ENCODE measurements at regions not wholly inside any gene's neighbourhood (a gene's known extent, or its start where the extent isn't known, plus 50 kb on each side); places are given as distances from the start of the nearest gene placed in this dataset.

DNA sequence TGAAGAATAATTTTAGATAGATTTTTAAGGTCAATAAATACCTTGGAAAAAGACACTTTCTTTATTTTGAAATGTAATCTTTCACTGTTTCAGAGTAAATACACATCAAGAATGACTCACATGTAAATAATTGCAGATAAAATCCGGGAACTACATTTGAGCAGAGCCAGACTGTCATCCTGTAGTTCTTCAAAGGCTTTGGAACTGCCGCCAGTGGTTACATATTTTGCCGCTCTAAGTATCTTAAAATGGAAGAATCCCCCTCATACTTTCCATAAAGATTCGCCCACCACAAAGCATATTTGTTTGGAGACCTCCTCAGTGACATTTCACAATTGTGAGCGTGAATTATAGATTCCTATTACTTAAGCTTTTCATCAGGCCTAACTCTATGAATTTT lies 607.8 kb upstream of the ZFP42 start:
- H3K4me2 ChIP-seq (ENCODE audit: low read depth, low read length), result no peak overlapping the region; the same call in 1 of the 2 replicates
- peaks cover 2% of the 10 kb centered on the region; the same call in 1 of the 2 replicates for H3K9me3 ChIP-seq (ENCODE audit: control insufficient read depth, insufficient read depth, low read length)
- 16% methylated on average over 3 of the region's 5 CpGs; no CpG with 5 or more reads in 1 of the 2 experiments for WGBS, 2 experiments (ENCODE audit: extremely low coverage in 2 of 2, insufficient read length in 1 of 2)
- DNase-seq (peak; percentile 47), ATAC-seq (ENCODE audit: low read depth) (peak; percentile 82)
- CTCF ChIA-PET, result interaction anchor here (1.2 kb wide), 1 partner anchor 137 kb away, joined by 3 read pairs; no protein-coding TSS in a partner anchor
- H3K79me1 ChIP-seq (ENCODE audit: low read depth in 1 of 2, low read length in 2 of 2), result no peaks in the 10 kb centered on the region
- no peak overlapping the region for H4K5ac ChIP-seq (ENCODE audit: low read depth, low read length)
- no peak overlapping the region for H3K4ac ChIP-seq (ENCODE audit: low read depth, low read length)
- no peaks in the 10 kb centered on the region for H3K36me3 ChIP-seq (ENCODE audit: control insufficient read depth, insufficient read depth, low read length)
- H4K20me1 ChIP-seq (ENCODE audit: insufficient read depth, low read length), result no peaks in the 10 kb centered on the region
- H3K9ac ChIP-seq (ENCODE audit: low read depth, low read length), result no peak overlapping the region
- peak overlapping the region; percentile 48 for H2BK120ac ChIP-seq (ENCODE audit: low read depth, low read length)
- dilution Hi-C loops (cut with HindIII; ENCODE audit: low sequenced_read_pairs, unreplicated experiment), result no loop called here
- in situ Hi-C loops (cut with MboI; ENCODE audit: low sequenced_read_pairs), result no loop called here
- no peak overlapping the region for H2AK5ac ChIP-seq (ENCODE audit: low read depth, low read length)
- H2AK9ac ChIP-seq (replicated peaks; ENCODE audit: low read depth, low read length, poor library complexity), result no peak overlapping the region
- H3K27me3 ChIP-seq (ENCODE audit: control insufficient read depth, insufficient read depth, low read length), result no peaks in the 10 kb centered on the region
- BruUV-seq (replicated peaks), result no TSS peak
- H2BK20ac ChIP-seq (ENCODE audit: low read depth, low read length), result no peak overlapping the region
- no peaks in the 10 kb centered on the region; the same call in 1 of the 2 replicates for H3K4me1 ChIP-seq (ENCODE audit: control insufficient read depth, insufficient read depth, low read length)
- H3K4me3 ChIP-seq (ENCODE audit: insufficient read depth, low read depth, low read length), result no peak overlapping the region
- POLR2A ChIA-PET (ENCODE audit: unreplicated experiment), result no interaction called here
- H2BK15ac ChIP-seq (ENCODE audit: low read depth, low read length), result no peak overlapping the region
- H3K14ac ChIP-seq (replicated peaks; ENCODE audit: low read depth, low read length), result no peak overlapping the region
- H2AFZ ChIP-seq (replicated peaks; ENCODE audit: low read length, poor library complexity), result no peak overlapping the region
- no peak overlapping the region for H3K18ac ChIP-seq (ENCODE audit: low read depth, low read length)
- H4K8ac ChIP-seq (ENCODE audit: low read depth in 2 of 2, low read length in 2 of 2), result no peak overlapping the region; a peak in 1 of 4 replicates
- no peak overlapping the region for H2BK5ac ChIP-seq (ENCODE audit: low read depth, low read length, poor library complexity, severe bottlenecking)
- intact Hi-C loops (cut with micrococcal nuclease), result loop anchor here (5.0 kb wide), 1 partner anchor 660 kb away; no protein-coding TSS in a partner anchor
- H3K9me1 ChIP-seq (ENCODE audit: insufficient read depth, low read length), result no peaks in the 10 kb centered on the region
- H3K23ac ChIP-seq (ENCODE audit: low read depth, low read length), result no peak overlapping the region
- no peak overlapping the region for H3K27ac ChIP-seq (ENCODE audit: insufficient read depth, low read length)
- TF ChIP-seq SMC3 (IDR thresholded peaks at IDR 0.05; ENCODE audit: low read depth, low read length) (no peak), FOS (IDR thresholded peaks at IDR 0.05; ENCODE audit: low read depth, low read length) (0 out of 2 replicates have a peak, but pooled peaks have one; percentile 4)
- H3K56ac ChIP-seq (ENCODE audit: extremely low read depth, insufficient read depth, low read length), result no peak overlapping the region
- H4K91ac ChIP-seq (ENCODE audit: insufficient read depth, low read depth, low read length), result no peak overlapping the region
